GM21619 (cell line): ENCODE measurements at regions not wholly inside any gene's neighbourhood (a gene's known extent, or its start where the extent isn't known, plus 50 kb on each side); places are given as distances from the start of the nearest gene placed in this dataset.

Experiments used
- ATAC-seq: cut with Tn5 transposase; IDR thresholded peaks from one replicate; pipeline ENCODE4 v1.9.1; 2021; ENCODE audit not compliant: unreplicated experiment

DNA sequence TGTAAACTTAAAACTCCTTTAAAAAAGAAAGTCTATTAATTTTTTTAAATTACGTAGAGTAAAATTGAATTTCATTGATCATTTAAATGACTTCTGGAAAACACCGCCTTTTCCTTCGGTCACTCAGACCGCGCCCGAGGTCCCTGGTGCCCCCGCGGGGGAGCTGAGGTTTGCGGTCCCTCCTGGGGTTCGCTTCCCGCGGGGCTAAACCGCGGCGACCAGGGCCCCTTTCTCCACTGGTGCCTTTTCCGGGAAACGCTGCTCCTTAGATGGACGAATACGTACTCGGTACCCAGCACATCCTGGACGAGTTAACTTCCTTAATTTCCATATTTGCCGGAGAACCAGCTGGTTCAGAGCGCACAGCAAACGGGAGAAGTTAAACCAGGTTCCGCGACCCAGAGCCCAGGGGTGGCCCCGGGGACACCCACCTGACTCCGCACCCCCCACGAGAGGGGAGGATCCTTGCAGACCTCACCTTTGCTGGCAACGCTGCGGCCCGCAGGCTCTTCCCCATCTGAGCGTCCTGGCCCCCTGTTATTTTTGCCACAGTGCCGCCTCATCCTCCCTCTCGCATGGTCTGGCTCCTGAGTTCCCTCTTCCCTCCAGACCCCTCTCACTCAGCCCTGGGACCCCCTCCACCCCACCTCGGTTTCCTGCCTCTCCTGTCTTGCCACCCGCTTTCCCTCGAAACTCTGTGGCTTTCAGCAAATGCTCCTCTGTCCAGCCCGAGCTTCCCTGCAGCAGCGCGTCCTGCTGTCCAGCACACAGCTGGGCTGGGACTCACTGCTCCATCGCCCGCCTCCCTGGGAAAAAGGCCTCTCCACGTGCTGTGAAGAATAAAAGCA is 420.0 kb upstream of the MYT1L start:
- no peak for ATAC-seq

GRCh38 chr2:2749206-2749598 is 418.1 kb upstream of the MYT1L start:
- ATAC-seq, result no peak

- no peak for ATAC-seq
Observed at GRCh38 chr2:2748399-2749205, 417.5 kb upstream of the MYT1L start.

DNA sequence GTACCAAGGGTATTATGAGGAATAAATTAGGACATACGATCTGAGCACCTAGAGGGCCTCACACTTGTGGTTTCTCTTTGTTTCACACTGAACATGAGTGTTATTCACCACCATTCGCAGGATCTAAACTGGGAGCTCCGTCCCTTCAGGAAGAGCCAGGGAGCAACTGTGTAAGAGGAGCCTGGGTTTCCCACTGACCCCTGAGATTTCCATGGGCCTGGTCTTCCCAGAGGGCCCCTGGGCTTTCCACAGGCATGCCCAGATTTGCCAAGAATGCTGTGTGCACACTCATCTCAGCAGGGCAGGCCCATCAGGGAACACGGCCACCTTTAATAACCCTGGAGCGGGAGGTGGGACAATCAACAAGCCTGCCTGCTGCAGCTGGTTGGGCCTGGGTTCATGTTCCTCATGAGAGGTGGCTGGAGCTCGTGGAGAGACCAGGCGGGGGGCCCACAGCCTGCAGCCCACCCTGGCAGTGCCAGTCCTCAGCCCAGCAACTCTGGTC is 416.8 kb upstream of the MYT1L start:
- no peak for ATAC-seq

DNA sequence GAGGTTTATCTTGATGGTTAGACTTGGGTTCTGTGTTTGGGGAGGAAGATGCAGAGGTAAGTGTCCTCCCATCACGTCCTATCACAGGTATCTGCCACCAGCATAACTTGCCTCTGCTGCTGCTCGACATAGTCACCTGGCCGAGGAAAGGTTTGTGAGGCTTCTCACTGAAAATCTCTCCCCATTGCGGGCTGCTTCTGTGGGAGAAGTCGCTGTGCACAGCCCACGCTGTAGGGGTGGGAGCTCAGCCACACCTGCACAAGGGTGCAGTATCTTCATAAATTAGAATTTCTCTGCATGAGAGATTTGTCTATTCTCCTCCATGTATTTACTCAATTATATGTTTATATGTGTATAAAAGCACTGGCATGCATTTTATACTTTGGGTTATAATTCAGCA is 415.7 kb upstream of the MYT1L start:
- ATAC-seq, result no peak

DNA sequence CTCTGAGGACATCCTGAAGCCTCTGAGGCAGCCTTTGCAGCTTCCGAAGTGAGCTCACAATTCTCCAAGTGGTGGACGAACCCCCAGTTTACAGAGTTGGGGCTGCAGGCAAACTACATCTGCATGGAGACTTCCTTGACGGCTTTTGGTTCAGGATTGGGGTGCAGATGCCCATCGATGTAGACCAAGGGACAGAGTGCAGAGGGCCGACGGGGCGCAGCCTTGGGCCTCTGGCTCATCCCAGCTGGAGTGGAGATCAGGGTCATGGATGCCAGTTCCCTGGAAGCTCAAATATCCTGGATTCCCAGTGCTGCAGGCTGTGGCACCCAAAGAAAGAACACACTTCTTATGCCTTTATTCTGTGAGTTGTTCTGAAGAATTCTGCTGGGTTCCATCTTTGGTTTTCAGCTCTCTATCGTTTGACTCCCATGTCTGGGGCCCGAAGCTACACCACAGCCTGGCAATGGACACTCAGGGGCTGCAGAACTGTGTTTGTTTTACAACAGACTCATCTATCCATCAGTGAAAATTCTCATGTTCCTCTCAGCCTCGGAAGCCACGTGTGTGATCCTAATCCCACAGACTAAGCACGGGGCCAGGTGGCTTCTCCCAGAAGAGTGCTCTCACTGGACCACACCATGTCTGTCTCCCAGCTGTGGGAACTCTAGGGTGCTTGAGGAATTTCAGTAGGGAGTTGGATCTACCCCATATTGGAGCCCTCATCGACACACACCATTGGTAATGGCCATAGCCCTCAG is 414.1 kb upstream of the MYT1L start:
- ATAC-seq, result no peak

DNA sequence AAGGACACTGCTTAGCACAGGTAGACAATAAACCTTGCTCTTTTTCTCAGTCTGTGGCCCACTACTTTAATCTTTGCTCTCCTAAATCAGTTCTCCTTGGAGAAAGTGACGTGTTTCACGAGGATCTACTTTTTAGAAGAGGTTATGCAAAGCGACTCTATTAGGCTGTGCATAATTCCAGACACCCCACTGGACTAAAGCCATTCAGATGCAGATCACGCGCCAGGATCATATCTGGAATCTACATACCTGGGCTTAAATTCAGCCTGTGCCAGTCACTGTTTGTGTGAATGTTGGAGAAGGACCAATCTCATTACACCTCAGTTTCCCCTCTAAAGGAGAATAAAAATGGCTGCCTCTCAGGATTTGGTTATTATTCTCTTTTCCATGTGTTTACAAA is 413.0 kb upstream of the MYT1L start:
- ATAC-seq, result no peak

GRCh38 chr2:2743164-2743571 is 412.1 kb upstream of the MYT1L start:
- no peak for ATAC-seq

GRCh38 chr2:2742726-2743125 is 411.7 kb upstream of the MYT1L start:
- ATAC-seq, result no peak

GRCh38 chr2:2740238-2740775 is 409.2 kb upstream of the MYT1L start:
- ATAC-seq, result no peak

GRCh38 chr2:2739231-2739795 is 408.2 kb upstream of the MYT1L start:
- no peak for ATAC-seq

DNA sequence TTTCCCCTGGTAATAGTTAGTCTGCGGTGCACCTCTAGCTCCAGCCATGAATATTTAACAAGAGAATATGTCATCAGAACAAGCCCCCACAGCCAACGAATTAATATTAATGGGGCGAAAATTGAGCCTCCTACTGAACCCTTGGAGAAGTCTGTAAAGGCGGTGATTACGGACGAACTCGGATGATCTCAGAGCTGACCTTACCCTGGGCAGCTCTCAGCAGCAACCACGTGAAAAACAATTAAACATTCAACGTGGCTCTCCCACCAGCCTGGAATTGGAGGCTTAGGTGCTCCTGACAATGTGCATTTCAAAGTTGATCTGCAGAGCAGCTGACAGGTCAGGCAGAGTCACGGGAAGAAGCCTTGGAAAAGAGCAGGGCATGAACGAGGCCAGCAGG is 407.6 kb upstream of the MYT1L start:
- ATAC-seq, result no peak

- no peak for ATAC-seq
Observed at GRCh38 chr2:2738276-2738675, 407.2 kb upstream of the MYT1L start.

GRCh38 chr2:2735041-2735440 is 404.0 kb upstream of the MYT1L start:
- ATAC-seq, result no peak

GRCh38 chr2:2734308-2734707 is 403.2 kb upstream of the MYT1L start:
- ATAC-seq, result no peak

DNA sequence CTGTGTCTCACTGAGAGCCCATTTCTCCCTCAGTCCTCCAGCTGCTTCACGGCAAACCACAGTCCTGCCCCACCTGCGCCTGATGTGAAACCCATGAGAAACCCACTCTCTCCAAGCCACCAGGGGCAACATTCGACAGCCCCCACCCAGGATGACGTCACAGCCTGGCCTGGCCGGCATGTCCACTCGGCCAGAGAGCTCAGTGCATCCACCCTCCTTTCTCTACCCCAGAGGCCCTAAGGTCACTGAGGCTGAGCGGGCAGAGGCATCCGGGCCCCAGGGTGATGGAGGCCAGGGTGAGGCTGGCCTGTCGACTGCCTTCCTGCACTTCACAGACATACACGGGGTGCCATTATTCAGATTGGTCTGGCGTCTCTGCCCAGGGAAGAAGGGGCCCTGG is 402.7 kb upstream of the MYT1L start:
- no peak for ATAC-seq

- ATAC-seq, result no peak
Observed at GRCh38 chr2:2732331-2733119, 401.4 kb upstream of the MYT1L start.

- no peak for ATAC-seq
Observed at GRCh38 chr2:2731816-2732284, 400.8 kb upstream of the MYT1L start.

DNA sequence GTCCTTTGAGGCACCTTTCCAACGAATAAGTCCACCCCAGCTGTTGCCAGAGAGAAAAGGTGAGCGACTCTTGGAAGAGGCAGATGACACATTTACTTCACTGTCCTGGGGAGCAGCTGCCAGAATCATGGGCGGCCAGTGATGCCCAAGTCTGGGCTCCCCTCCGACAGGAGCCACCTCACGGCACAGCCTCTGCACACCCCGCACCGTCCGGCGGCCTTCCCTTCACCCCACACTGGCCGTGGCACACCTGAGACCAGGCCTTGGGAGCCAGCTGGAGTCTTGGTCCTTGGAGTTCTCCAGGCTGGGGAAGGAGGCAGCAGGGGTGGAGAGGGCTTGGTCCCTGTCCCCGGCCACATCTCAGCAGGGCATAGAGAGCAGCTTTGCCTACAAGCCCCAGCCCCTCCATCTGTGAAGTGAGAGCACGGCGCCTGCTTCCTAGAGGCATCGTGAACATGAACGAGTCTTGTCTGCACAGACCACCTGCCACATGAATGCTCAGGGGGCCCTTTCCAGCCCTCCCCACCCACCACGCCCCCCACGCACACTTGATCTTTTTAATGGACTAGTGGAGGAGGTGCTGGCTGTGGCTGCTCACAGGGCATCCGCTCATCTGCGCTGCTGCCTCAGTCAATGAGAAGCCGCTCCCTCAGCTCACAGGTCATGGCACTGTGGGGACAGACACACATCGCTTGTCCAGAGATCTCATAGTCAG is 400.2 kb upstream of the MYT1L start:
- no peak for ATAC-seq
